Adrenal gland (tissue), 5 donors: ENCODE measurements at regions not wholly inside any gene's neighbourhood (a gene's known extent, or its start where the extent isn't known, plus 50 kb on each side); places are given as distances from the start of the nearest gene placed in this dataset.

Experiments
- CTCF ChIP-seq, 6 experiments: fragments of 450-650 bp in 4 of 6; fragments of 200-600 bp in 2 of 6; sonication (generic) in 1 of 6; IDR thresholded peaks; 1 replicate in 5 of 6; 2 replicates in 1 of 6; pipeline versions ENCODE4 v1.5.1 to v1.8.0; 2016 to 2021; ENCODE audit warnings: antibody characterized with exemption in 6 of 6, mild to moderate bottlenecking in 2 of 6, moderate library complexity in 1 of 6
- POLR2A ChIP-seq, 2 donors: fragments of 450-650 bp; IDR thresholded peaks; one replicate each; pipeline ENCODE4 v1.6.1; 2017; ENCODE audit warnings: antibody characterized with exemption in 2 of 2, mild to moderate bottlenecking in 2 of 2, moderate library complexity in 1 of 2
- donor health status: DM: no; HTN: no; CAD: no.

- TF ChIP-seq CTCF (IDR thresholded peaks at IDR 0.05) (no peak), POLR2A (IDR thresholded peaks at IDR 0.05) (no peak)
These were observed 131.5 kb upstream of the SPACA7 start for GRCh38 chr13:112244495-112245177.
